ENCODE measurements at regions not wholly inside any gene's neighbourhood (a gene's known extent, or its start where the extent isn't known, plus 50 kb on each side); places are given as distances from the start of the nearest gene placed in this dataset.

DNA sequence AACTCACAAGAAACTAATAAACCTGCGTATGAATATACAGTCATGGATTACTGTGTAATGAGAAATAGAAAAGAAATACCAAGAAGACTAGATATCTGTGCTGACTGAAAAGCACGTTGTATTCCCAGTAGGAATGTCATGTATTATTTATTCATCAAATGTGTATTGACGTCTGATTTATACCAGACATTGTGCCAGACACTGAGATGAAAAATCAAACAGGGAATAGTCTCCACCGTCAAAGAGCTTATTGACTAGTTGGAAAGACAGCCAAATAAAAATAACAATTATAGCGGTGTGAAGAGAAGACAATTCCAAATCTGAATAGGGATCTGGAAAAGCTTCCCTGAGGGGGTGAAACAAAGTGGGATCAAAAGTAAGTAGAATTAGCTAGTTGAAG is 687.6 kb downstream of the C4orf33 start:
- TF ChIP-seq EZH2 (IDR thresholded peaks at IDR 0.05; ENCODE audit: borderline replicate concordance, insufficient read depth, low read depth, low read length, poor library complexity, severe bottlenecking): no peak
- TF ChIP-seq, protein P1, sequence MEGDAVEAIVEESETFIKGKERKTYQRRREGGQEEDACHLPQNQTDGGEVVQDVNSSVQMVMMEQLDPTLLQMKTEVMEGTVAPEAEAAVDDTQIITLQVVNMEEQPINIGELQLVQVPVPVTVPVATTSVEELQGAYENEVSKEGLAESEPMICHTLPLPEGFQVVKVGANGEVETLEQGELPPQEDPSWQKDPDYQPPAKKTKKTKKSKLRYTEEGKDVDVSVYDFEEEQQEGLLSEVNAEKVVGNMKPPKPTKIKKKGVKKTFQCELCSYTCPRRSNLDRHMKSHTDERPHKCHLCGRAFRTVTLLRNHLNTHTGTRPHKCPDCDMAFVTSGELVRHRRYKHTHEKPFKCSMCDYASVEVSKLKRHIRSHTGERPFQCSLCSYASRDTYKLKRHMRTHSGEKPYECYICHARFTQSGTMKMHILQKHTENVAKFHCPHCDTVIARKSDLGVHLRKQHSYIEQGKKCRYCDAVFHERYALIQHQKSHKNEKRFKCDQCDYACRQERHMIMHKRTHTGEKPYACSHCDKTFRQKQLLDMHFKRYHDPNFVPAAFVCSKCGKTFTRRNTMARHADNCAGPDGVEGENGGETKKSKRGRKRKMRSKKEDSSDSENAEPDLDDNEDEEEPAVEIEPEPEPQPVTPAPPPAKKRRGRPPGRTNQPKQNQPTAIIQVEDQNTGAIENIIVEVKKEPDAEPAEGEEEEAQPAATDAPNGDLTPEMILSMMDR (IDR thresholded peaks at IDR 0.05): no peak

Measured in B cell (primary cell).